Right lobe of liver (tissue), 6 donors: ENCODE measurements at regions not wholly inside any gene's neighbourhood (a gene's known extent, or its start where the extent isn't known, plus 50 kb on each side); places are given as distances from the start of the nearest gene placed in this dataset.

Experiments
- ATAC-seq, 4 donors: fragments of 200-7000 bp; cut with Tn5 transposase; one replicate each; pipeline ENCODE4 v1.9.1; 2020; ENCODE audit warnings: mild to moderate bottlenecking in 4 of 4, moderate library complexity in 4 of 4
- DNase-seq, 3 donors: peaks; one replicate each; pipeline ENCODE4 v3.0.0-alpha.2; 2020
- H3K27ac ChIP-seq, 3 donors: fragments of 200-600 bp; one replicate each; pipeline ENCODE4 v1.8.0; 2022
- H3K27me3 ChIP-seq, 2 donors: fragments of 200-600 bp; one replicate each; pipeline ENCODE4 v1.8.0; 2022
- H3K36me3 ChIP-seq, 4 donors: fragments of 200-600 bp; sonication (generic) in 1 of 4; one replicate each; pipeline versions ENCODE4 v1.5.1 to v1.8.0; 2017 to 2022; ENCODE audit warnings: control low read depth in 1 of 4
- H3K4me1 ChIP-seq, 4 donors: fragments of 200-600 bp; sonication (generic) in 1 of 4; one replicate each; pipeline versions ENCODE4 v1.5.1 to v1.8.0; 2017 to 2022; ENCODE audit warnings: control low read depth in 1 of 4
- H3K4me3 ChIP-seq, 3 donors: fragments of 200-600 bp; one replicate each; pipeline ENCODE4 v1.8.0; 2022
- H3K9me3 ChIP-seq, 4 donors: fragments of 200-600 bp; sonication (generic) in 1 of 4; one replicate each; pipeline versions ENCODE4 v1.5.1 to v1.8.0; 2017 to 2022; ENCODE audit warnings: control low read depth in 1 of 4
- CTCF ChIP-seq, 4 donors: fragments of 200-600 bp in 3 of 4; fragments of 450-650 bp in 1 of 4; IDR thresholded peaks; one replicate each; pipeline versions ENCODE4 v1.5.1 to v1.8.0; 2016 to 2022; ENCODE audit warnings: antibody characterized with exemption in 4 of 4, mild to moderate bottlenecking in 2 of 4
- POLR2A ChIP-seq: fragments of 450-650 bp; IDR thresholded peaks from one replicate; pipeline ENCODE4 v1.6.1; 2017; ENCODE audit warnings: antibody characterized with exemption, mild to moderate bottlenecking
- WGBS: methylation state at CpG from one replicate; pipeline ENCODE4 v1.1.6; 2018; ENCODE audit warnings: low coverage, low lambda C conversion rate; ENCODE audit not compliant: insufficient coverage; ENCODE audit errors: missing lambda C conversion rate; 5-methylcytosine and 5-hydroxymethylcytosine counted together
- intact Hi-C, 2 donors: fragments of 100-400 bp; cut with DNase I; formaldehyde crosslinking; loops; one replicate each; pipeline versions ENCODE4 v1.11.2 to v1.14.1; 2022
- donor health status: DM: no; HTN: yes; CAD: no.
- donor health status: DM: no; HTN: no; CAD: no.
- donor health status: DM: no; HTN: no; CAD: no.
- donor health status: DM: no; HTN: yes; CAD: no.
- donor health status: DM: no; HTN: yes; CAD: no.

- intact Hi-C loops: no loop called here
- Histone ChIP-seq H3K9me3 (no peaks in the 10 kb centered on the region), H3K4me3 (no peak overlapping the region), H3K27ac (no peak overlapping the region), H3K36me3 (no peaks in the 10 kb centered on the region), H3K4me1 (no peaks in the 10 kb centered on the region), H3K27me3 (no peaks in the 10 kb centered on the region)
- DNase-seq (no peak), ATAC-seq (no peak)
- 34% methylated on average over 3 of the region's 10 CpGs for WGBS
- TF ChIP-seq POLR2A (no peak), CTCF (IDR thresholded peaks at IDR 0.05) (no peak)
These were observed 306.5 kb upstream of the NEBL start for GRCh38 chr10:21203473-21204107.

- intact Hi-C loops: no loop called here
- 49% methylated on average over 5 of the region's 5 CpGs for WGBS
- no peak for TF ChIP-seq POLR2A
- no peak for TF ChIP-seq CTCF (IDR thresholded peaks at IDR 0.05)
- Histone ChIP-seq H3K27ac (no peak overlapping the region), H3K36me3 (no peaks in the 10 kb centered on the region), H3K9me3 (no peaks in the 10 kb centered on the region), H3K4me3 (no peak overlapping the region), H3K27me3 (no peaks in the 10 kb centered on the region), H3K4me1 (no peaks in the 10 kb centered on the region)
- DNase-seq (no peak), ATAC-seq (no peak)
These were observed 305.8 kb upstream of the NEBL start for GRCh38 chr10:21202776-21203462.

- Histone ChIP-seq H3K4me3 (no peak overlapping the region), H3K36me3 (no peaks in the 10 kb centered on the region), H3K4me1 (no peaks in the 10 kb centered on the region), H3K27me3 (no peaks in the 10 kb centered on the region), H3K9me3 (no peaks in the 10 kb centered on the region), H3K27ac (no peak overlapping the region)
- intact Hi-C loops: no loop called here
- TF ChIP-seq POLR2A (no peak), CTCF (IDR thresholded peaks at IDR 0.05) (no peak)
- DNase-seq: no peak
- ATAC-seq: no peak
These were observed 302.4 kb upstream of the NEBL start for GRCh38 chr10:21199501-21199900.

GRCh38 chr10:21197838-21198237 is 300.7 kb upstream of the NEBL start:
- intact Hi-C loops: no loop called here
- Histone ChIP-seq H3K4me1 (no peaks in the 10 kb centered on the region), H3K27ac (no peak overlapping the region), H3K36me3 (no peaks in the 10 kb centered on the region), H3K27me3 (no peaks in the 10 kb centered on the region), H3K9me3 (no peaks in the 10 kb centered on the region), H3K4me3 (no peak overlapping the region)
- TF ChIP-seq POLR2A: no peak
- no peak for TF ChIP-seq CTCF (IDR thresholded peaks at IDR 0.05)
- DNase-seq (no peak), ATAC-seq (no peak)
- 61% methylated on average over 3 of the region's 3 CpGs for WGBS
